GM23338 (cell line): ENCODE measurements at regions not wholly inside any gene's neighbourhood (a gene's known extent, or its start where the extent isn't known, plus 50 kb on each side); places are given as distances from the start of the nearest gene placed in this dataset.

Experiments
- CREB1 ChIP-seq: fragments of 250-450 bp; sonication (Bioruptor Pico); IDR thresholded peaks from 2 replicates; pipeline ENCODE4 v1.5.0; 2020; ENCODE audit warnings: low read depth, mild to moderate bottlenecking, moderate library complexity
- EZH2 ChIP-seq: fragments of 200-600 bp; sonication (generic); IDR thresholded peaks from one replicate; pipeline ENCODE4 v1.8.0; 2017; ENCODE audit warnings: antibody characterized with exemption, mild to moderate bottlenecking, low read depth; ENCODE audit not compliant: unreplicated experiment
- EZH2phosphoT487 ChIP-seq: fragments of 200-600 bp; sonication (generic); IDR thresholded peaks from one replicate; pipeline ENCODE4 v1.8.1; 2018; ENCODE audit warnings: antibody characterized with exemption; ENCODE audit not compliant: unreplicated experiment
- JUNB ChIP-seq: IDR thresholded peaks from one replicate; pipeline ENCODE4 v1.6.1; 2016; ENCODE audit warnings: antibody characterized with exemption; ENCODE audit not compliant: unreplicated experiment
- NANOG ChIP-seq: IDR thresholded peaks from 2 replicates; pipeline ENCODE4 v1.6.1; 2016; ENCODE audit warnings: antibody characterized with exemption, borderline replicate concordance
- POLR2AphosphoS5 ChIP-seq: IDR thresholded peaks from 2 replicates; pipeline ENCODE4 v1.6.1; 2016; ENCODE audit warnings: antibody characterized with exemption, low read depth
- STAT1 ChIP-seq: IDR thresholded peaks from one replicate; pipeline ENCODE4 v1.6.1; 2016; ENCODE audit warnings: antibody characterized with exemption; ENCODE audit not compliant: unreplicated experiment
- ZNF114 ChIP-seq: fragments of 250-450 bp; sonication (Bioruptor Pico); IDR thresholded peaks from 2 replicates; pipeline ENCODE4 v1.5.0; 2020; ENCODE audit warnings: mild to moderate bottlenecking, moderate library complexity
- TF ChIP-seq, protein P1 (sequence below), 2 experiments: fragments of 200-600 bp in 1 of 2; sonication (generic) in 1 of 2; conservative IDR thresholded peaks; 2 replicates each; pipeline versions ENCODE4 v1.5.1 to v1.6.1; 2016 to 2017; ENCODE audit warnings: antibody characterized with exemption in 2 of 2, low read depth in 2 of 2, mild to moderate bottlenecking in 2 of 2, moderate library complexity in 1 of 2
- TF ChIP-seq, protein P2 (sequence below): IDR thresholded peaks from one replicate; pipeline ENCODE4 v1.6.1; 2018; ENCODE audit warnings: antibody characterized with exemption; ENCODE audit not compliant: unreplicated experiment

DNA sequence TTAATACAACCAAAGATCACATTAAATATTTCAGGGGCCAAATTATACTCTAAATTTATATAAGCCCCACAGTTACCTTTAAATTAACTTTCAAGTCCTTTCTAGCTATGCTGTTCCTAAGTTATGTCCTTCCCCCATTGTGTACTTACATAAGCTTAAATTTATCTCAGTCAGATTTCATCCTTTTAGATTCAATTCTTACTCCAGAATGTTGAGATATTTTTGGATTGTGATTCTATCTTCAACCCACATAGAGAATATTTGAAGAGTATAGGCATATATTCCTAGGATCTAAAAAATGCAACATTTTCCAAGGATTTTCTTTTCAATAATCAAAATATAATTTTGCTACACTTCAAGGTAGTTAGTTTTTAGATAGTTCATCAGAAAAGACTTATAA, 242.8 kb downstream of the KCNE4 start:
- TF ChIP-seq, protein P1, sequence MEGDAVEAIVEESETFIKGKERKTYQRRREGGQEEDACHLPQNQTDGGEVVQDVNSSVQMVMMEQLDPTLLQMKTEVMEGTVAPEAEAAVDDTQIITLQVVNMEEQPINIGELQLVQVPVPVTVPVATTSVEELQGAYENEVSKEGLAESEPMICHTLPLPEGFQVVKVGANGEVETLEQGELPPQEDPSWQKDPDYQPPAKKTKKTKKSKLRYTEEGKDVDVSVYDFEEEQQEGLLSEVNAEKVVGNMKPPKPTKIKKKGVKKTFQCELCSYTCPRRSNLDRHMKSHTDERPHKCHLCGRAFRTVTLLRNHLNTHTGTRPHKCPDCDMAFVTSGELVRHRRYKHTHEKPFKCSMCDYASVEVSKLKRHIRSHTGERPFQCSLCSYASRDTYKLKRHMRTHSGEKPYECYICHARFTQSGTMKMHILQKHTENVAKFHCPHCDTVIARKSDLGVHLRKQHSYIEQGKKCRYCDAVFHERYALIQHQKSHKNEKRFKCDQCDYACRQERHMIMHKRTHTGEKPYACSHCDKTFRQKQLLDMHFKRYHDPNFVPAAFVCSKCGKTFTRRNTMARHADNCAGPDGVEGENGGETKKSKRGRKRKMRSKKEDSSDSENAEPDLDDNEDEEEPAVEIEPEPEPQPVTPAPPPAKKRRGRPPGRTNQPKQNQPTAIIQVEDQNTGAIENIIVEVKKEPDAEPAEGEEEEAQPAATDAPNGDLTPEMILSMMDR (conservative IDR thresholded peaks at IDR 0.05; ENCODE audit: low read depth in 2 of 2), result no peak
- no peak for TF ChIP-seq POLR2AphosphoS5
- TF ChIP-seq NANOG, result no peak
- TF ChIP-seq, protein P2, sequence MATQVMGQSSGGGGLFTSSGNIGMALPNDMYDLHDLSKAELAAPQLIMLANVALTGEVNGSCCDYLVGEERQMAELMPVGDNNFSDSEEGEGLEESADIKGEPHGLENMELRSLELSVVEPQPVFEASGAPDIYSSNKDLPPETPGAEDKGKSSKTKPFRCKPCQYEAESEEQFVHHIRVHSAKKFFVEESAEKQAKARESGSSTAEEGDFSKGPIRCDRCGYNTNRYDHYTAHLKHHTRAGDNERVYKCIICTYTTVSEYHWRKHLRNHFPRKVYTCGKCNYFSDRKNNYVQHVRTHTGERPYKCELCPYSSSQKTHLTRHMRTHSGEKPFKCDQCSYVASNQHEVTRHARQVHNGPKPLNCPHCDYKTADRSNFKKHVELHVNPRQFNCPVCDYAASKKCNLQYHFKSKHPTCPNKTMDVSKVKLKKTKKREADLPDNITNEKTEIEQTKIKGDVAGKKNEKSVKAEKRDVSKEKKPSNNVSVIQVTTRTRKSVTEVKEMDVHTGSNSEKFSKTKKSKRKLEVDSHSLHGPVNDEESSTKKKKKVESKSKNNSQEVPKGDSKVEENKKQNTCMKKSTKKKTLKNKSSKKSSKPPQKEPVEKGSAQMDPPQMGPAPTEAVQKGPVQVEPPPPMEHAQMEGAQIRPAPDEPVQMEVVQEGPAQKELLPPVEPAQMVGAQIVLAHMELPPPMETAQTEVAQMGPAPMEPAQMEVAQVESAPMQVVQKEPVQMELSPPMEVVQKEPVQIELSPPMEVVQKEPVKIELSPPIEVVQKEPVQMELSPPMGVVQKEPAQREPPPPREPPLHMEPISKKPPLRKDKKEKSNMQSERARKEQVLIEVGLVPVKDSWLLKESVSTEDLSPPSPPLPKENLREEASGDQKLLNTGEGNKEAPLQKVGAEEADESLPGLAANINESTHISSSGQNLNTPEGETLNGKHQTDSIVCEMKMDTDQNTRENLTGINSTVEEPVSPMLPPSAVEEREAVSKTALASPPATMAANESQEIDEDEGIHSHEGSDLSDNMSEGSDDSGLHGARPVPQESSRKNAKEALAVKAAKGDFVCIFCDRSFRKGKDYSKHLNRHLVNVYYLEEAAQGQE, result no peak
- TF ChIP-seq JUNB, result no peak
- TF ChIP-seq EZH2phosphoT487, result no peak
- no peak for TF ChIP-seq CREB1
- TF ChIP-seq ZNF114, result no peak
- TF ChIP-seq STAT1, result no peak
- no peak for TF ChIP-seq EZH2
